ENCODE measurements at regions not wholly inside any gene's neighbourhood (a gene's known extent, or its start where the extent isn't known, plus 50 kb on each side); places are given as distances from the start of the nearest gene placed in this dataset.
"Not testable (repeated sequence)": the region's sequence is repeated elsewhere in the genome, so short reads cannot be mapped to it uniquely, and the experiment has no call there.

GRCh38 chr16:85518398-85519049 is 94.6 kb upstream of the GSE1 start:
- no peak overlapping the region for H3K4me3 ChIP-seq (ENCODE audit: control insufficient read depth in 2 of 3, extremely low read depth in 1 of 3, insufficient read depth in 2 of 3, low read depth in 1 of 3, low read length in 3 of 3)
- H3K9ac ChIP-seq (ENCODE audit: control insufficient read depth, extremely low read depth, insufficient read depth, low read length): no peak overlapping the region
- DNase-seq (ENCODE audit: low read depth, low spot score) (no peak), FAIRE-seq (no peak)
- H3K4me1 ChIP-seq (ENCODE audit: control insufficient read depth, extremely low read depth, insufficient read depth, low read length): peaks cover 30% of the 10 kb centered on the region
- no peaks in the 10 kb centered on the region for H3K79me2 ChIP-seq (ENCODE audit: control insufficient read depth, insufficient read depth, low read length)
- H4K20me1 ChIP-seq (ENCODE audit: control insufficient read depth, extremely low read depth, insufficient read depth, low read length): no peaks in the 10 kb centered on the region
- H3K4me2 ChIP-seq (ENCODE audit: control insufficient read depth, extremely low read depth, insufficient read depth, low read depth, low read length): no peak overlapping the region
- H3K36me3 ChIP-seq (ENCODE audit: control insufficient read depth in 2 of 2, extremely low read depth in 1 of 2, insufficient read depth in 2 of 2, low read length in 2 of 2): no peaks in the 10 kb centered on the region
- dilution Hi-C loops (cut with MboI; ENCODE audit: extremely low pct_ligation_motif_present, low sequenced_read_pairs): no loop called here
- H3K9me3 ChIP-seq (ENCODE audit: control insufficient read depth, low read depth, low read length): no peaks in the 10 kb centered on the region
- H3K9me1 ChIP-seq (ENCODE audit: control insufficient read depth, extremely low read depth, insufficient read depth, low read length): no peaks in the 10 kb centered on the region
- H3K27me3 ChIP-seq (ENCODE audit: control insufficient read depth, extremely low read depth, insufficient read depth, low read length): no peaks in the 10 kb centered on the region
- TF ChIP-seq EZH2 (IDR thresholded peaks at IDR 0.05; ENCODE audit: low read length) (no peak), CTCF (optimal IDR thresholded peaks at IDR 0.05 in 1 of 3, IDR thresholded peaks at IDR 0.05 in 1 of 3, conservative IDR thresholded peaks at IDR 0.05 in 1 of 3; ENCODE audit: extremely low read depth in 1 of 3, insufficient read depth in 2 of 3, low read length in 3 of 3) (no peak)
- H2AFZ ChIP-seq (ENCODE audit: control insufficient read depth, low read length): no peak overlapping the region
- no peak overlapping the region for H3K27ac ChIP-seq (ENCODE audit: control insufficient read depth, insufficient read depth, low read length)

GRCh38 chr16:85519050-85519440 is 94.1 kb upstream of the GSE1 start:
- FAIRE-seq: not testable (repeated sequence)

More at GRCh38 chr16:85519050-85519440, 94.1 kb upstream of the GSE1 start:
- dilution Hi-C loops (cut with MboI; ENCODE audit: extremely low pct_ligation_motif_present, low sequenced_read_pairs); H3K27ac ChIP-seq (ENCODE audit: control insufficient read depth, insufficient read depth, low read length); H3K79me2 ChIP-seq (ENCODE audit: control insufficient read depth, insufficient read depth, low read length); H3K9me1 ChIP-seq (ENCODE audit: control insufficient read depth, extremely low read depth, insufficient read depth, low read length); H3K4me2 ChIP-seq (ENCODE audit: control insufficient read depth, extremely low read depth, insufficient read depth, low read depth, low read length); H2AFZ ChIP-seq (ENCODE audit: control insufficient read depth, low read length); H4K20me1 ChIP-seq (ENCODE audit: control insufficient read depth, extremely low read depth, insufficient read depth, low read length); H3K36me3 ChIP-seq (ENCODE audit: control insufficient read depth in 2 of 2, extremely low read depth in 1 of 2, insufficient read depth in 2 of 2, low read length in 2 of 2); H3K9ac ChIP-seq (ENCODE audit: control insufficient read depth, extremely low read depth, insufficient read depth, low read length); DNase-seq (ENCODE audit: low read depth, low spot score); H3K9me3 ChIP-seq (ENCODE audit: control insufficient read depth, low read depth, low read length); H3K27me3 ChIP-seq (ENCODE audit: control insufficient read depth, extremely low read depth, insufficient read depth, low read length); H3K4me3 ChIP-seq (ENCODE audit: control insufficient read depth in 2 of 3, extremely low read depth in 1 of 3, insufficient read depth in 2 of 3, low read depth in 1 of 3, low read length in 3 of 3): not testable (repeated sequence)
- peaks cover 35% of the 10 kb centered on the region for H3K4me1 ChIP-seq (ENCODE audit: control insufficient read depth, extremely low read depth, insufficient read depth, low read length)
